GM10248 (cell line): ENCODE measurements at regions not wholly inside any gene's neighbourhood (a gene's known extent, or its start where the extent isn't known, plus 50 kb on each side); places are given as distances from the start of the nearest gene placed in this dataset.

Experiments
- CTCF ChIA-PET: fragments of 300-600 bp; sonication (Branson Sonifier 250); formaldehyde crosslinking; extraction: SDS; loops from one replicate; lab custom pipeline; 2021; ENCODE audit warnings: antibody characterized with exemption; lab: Yijun Ruan, JAX
- POLR2A ChIA-PET: fragments of 350-650 bp; sonication (Branson Sonifier 250); formaldehyde crosslinking; extraction: SDS; loops from one replicate; lab custom pipeline; 2020; ENCODE audit warnings: antibody characterized with exemption; lab: Yijun Ruan, JAX
- DNase-seq: peaks from one replicate; pipeline ENCODE4 v3.0.0; 2012; ENCODE audit errors: extremely low spot score
- TF ChIP-seq, protein P1 (sequence below): IDR thresholded peaks from 2 replicates; pipeline ENCODE4 v1.5.1; 2012; ENCODE audit warnings: mild to moderate bottlenecking, low read depth; ENCODE audit errors: extremely low read depth, missing control alignments, control extremely low read depth

DNA sequence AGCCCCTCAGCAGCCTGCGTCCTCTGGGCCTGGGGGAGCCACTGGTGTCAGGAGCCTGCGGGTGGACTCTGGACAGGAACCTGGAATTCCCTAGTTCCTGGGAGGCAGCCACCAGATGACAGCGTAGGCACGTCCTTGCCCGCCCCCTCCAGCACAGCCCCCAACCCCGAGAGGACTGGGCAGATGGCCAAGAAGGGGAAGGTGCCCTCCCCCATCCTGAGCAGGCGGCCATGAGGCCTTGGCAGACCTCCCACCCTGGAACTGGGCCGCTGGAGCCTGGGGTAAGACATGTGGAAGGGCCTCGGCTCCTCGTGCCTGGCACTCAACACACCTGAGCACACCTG, 60.4 kb upstream of the FBRSL1 start:
- DNase-seq = no peak
- ChIA-PET CTCF (interaction anchor here (1.7 kb wide), 1 partner anchor 15 kb away, joined by 7 read pairs; no protein-coding TSS in a partner anchor), POLR2A (no interaction called here)

DNA sequence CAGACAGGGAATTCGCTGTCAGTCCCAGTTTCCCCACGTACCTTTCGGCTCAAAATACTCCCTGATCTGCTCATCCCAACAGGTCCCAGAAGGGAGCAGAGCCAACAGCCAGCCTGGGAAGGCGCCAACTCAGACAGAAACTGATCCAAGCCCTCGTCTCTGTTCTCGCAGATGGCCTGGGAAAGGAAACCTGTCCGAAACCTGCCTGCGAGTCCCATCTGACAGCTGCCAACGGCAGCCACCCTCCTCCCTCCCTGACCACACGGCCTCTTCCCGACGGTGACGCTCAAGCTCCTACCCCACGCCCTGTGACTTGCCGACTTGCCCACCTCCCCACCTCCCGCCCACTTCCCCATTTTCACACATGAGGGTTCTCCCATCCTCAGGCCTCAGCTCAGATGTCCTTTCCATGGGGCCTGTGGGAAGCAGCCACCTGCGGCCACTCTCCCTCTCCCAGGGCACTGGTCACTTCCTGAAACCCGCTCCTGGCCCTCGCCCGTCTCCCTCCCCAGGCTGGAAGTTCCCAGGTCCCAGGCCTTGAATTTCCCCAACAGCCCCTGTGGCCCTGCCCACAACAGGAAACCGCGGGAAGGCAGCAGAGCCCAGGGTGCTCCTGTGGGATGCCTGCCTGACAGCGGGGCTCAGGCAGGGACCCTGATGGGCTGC, 60.9 kb upstream of the FBRSL1 start:
- DNase-seq = no peak
- TF ChIP-seq, protein P1, sequence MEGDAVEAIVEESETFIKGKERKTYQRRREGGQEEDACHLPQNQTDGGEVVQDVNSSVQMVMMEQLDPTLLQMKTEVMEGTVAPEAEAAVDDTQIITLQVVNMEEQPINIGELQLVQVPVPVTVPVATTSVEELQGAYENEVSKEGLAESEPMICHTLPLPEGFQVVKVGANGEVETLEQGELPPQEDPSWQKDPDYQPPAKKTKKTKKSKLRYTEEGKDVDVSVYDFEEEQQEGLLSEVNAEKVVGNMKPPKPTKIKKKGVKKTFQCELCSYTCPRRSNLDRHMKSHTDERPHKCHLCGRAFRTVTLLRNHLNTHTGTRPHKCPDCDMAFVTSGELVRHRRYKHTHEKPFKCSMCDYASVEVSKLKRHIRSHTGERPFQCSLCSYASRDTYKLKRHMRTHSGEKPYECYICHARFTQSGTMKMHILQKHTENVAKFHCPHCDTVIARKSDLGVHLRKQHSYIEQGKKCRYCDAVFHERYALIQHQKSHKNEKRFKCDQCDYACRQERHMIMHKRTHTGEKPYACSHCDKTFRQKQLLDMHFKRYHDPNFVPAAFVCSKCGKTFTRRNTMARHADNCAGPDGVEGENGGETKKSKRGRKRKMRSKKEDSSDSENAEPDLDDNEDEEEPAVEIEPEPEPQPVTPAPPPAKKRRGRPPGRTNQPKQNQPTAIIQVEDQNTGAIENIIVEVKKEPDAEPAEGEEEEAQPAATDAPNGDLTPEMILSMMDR = no peak
- ChIA-PET CTCF (interaction anchor here (1.7 kb wide), 1 partner anchor 14 kb away, joined by 7 read pairs; no protein-coding TSS in a partner anchor), POLR2A (no interaction called here)

More for the DNA sequence above, 60.4 kb upstream of the FBRSL1 start:
- TF ChIP-seq, protein P1 = no peak

DNA sequence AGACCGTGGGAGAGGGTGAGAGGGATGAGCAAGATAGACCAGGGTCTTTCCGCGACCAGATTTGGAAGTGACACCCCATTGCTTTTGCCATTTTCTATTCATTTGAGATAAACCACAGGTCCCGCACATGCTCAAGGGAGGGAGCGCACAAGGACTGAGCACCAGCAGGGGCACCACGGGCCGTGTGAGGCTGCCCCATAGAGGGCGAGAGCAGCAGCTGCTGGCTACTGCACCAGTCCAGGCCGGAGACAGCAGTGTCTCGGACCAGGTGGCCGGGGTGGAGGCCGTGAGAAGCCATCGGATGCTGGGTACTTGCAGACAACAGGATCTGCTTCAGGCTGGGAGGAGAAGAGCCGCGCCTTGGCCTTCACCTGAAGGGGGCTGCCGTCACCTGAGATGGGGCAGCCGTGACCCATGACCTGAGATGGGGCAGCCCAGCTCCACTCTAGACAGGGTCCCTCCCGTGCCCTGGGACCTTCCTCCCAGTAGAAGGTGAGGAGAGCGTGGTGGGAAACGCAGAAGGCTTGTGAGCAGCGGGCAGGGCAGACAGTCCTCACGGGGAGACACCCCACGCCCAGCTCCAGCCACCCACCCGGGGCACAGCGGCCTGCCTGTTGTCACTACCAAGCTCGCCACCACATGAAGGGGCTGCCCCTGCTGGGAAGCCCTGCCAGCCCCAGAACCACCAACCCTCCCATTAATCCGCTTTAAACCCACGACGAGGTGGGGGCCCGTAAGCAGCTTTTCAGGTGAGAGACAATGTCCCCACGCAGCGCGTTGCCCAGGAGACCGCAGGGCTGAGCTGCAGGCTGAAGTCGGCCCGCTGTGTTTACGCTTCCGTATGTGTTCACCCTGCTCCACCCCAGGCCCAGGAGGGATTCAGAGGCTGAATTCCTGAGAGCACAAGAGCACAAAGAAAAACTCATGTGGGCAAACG, 61.7 kb upstream of the FBRSL1 start:
- no peak for DNase-seq
- TF ChIP-seq, protein P1 = no peak
- ChIA-PET POLR2A (interaction anchor here (0.5 kb wide), 1 partner anchor 87 kb away, joined by 3 read pairs; no protein-coding TSS in a partner anchor), CTCF (interaction anchor here (1.0 to 1.7 kb wide), 3 partner anchors 14 to 187 kb away, joined by 3 to 7 read pairs (median 4); no protein-coding TSS in a partner anchor)

DNA sequence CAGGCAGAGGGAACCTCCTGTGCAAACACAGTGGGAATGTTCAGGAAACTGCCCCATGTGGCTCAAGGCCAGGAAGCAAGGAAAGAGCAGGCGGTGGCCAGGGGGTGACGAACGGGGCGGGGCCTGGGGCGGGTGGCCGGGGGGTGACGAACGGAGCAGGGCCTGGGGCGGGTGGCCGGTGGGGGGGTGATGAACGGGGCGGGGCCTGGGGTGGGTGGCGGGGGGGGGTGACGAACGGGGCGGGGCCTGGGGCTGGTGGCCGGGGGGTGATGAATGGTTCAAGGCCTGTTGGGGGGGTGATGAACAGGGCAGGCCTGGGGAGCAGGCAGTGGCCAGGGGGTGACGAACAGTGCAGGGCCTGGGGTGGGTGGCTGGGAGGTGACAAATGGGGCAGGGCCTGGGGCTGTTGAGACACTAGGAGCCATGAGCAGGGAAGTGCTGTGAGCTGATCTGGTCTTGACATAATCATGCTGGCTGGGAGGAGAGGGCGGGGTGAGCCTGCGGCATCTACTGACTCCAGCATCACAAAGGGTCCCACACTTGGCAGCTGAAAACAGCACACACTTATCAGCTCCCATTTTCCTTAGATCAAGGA, 62.7 kb upstream of the FBRSL1 start:
- ChIA-PET POLR2A (no interaction called here), CTCF (interaction anchor here (1.0 to 1.2 kb wide), 2 partner anchors 134 to 188 kb away, joined by 3 to 4 read pairs; no protein-coding TSS in a partner anchor)
- no peak for DNase-seq
- TF ChIP-seq, protein P1 = no peak

- ChIA-PET CTCF (interaction anchor here (1.2 kb wide), 1 partner anchor 188 kb away, joined by 3 read pairs; no protein-coding TSS in a partner anchor), POLR2A (no interaction called here)
- TF ChIP-seq, protein P1 = no peak
- DNase-seq = no peak
These were observed 63.4 kb upstream of the FBRSL1 start for GRCh38 chr12:132426349-132427173.
